GM12865 (cell line): ENCODE measurements at regions not wholly inside any gene's neighbourhood (a gene's known extent, or its start where the extent isn't known, plus 50 kb on each side); places are given as distances from the start of the nearest gene placed in this dataset.

Experiments
- DNase-seq: peaks from one replicate; pipeline ENCODE4 v3.0.0; 2010; ENCODE audit warnings: low read depth
- H3K4me3 ChIP-seq: 2 replicates; pipeline ENCODE4 v1.5.1; 2011; ENCODE audit warnings: mild to moderate bottlenecking, low read depth, low read length, control low read depth
- CTCF ChIP-seq: IDR thresholded peaks from 2 replicates; pipeline ENCODE4 v1.5.1; 2011; ENCODE audit warnings: low read length, control low read depth, low read depth, inconsistent platforms; ENCODE audit not compliant: insufficient read depth; ENCODE audit errors: missing control alignments

- H3K4me3 ChIP-seq, result no peak overlapping the region
- DNase-seq, result no peak
- TF ChIP-seq CTCF, result no peak
Observed at GRCh38 chr15:70279096-70279495, 181.4 kb upstream of the TLE3 start.

GRCh38 chr15:70278644-70279043, 180.9 kb upstream of the TLE3 start:
- no peak for DNase-seq
- no peak for TF ChIP-seq CTCF

GRCh38 chr15:70277556-70277955, 179.8 kb upstream of the TLE3 start:
- TF ChIP-seq CTCF, result no peak
- DNase-seq, result no peak
- no peak overlapping the region for H3K4me3 ChIP-seq

More at GRCh38 chr15:70278644-70279043, 180.9 kb upstream of the TLE3 start:
- no peak overlapping the region for H3K4me3 ChIP-seq

- TF ChIP-seq CTCF, result no peak
- DNase-seq, result no peak
- H3K4me3 ChIP-seq, result no peak overlapping the region
Observed at GRCh38 chr15:70276401-70276800, 178.7 kb upstream of the TLE3 start.

- no peak for TF ChIP-seq CTCF
- no peak overlapping the region for H3K4me3 ChIP-seq
- no peak for DNase-seq
Observed at GRCh38 chr15:70275461-70276138, 177.9 kb upstream of the TLE3 start.

- DNase-seq, result no peak
- no peak for TF ChIP-seq CTCF
- H3K4me3 ChIP-seq, result no peak overlapping the region
Observed at GRCh38 chr15:70274908-70275307, 177.2 kb upstream of the TLE3 start.

GRCh38 chr15:70274255-70274880, 176.7 kb upstream of the TLE3 start:
- no peak overlapping the region for H3K4me3 ChIP-seq
- DNase-seq, result no peak
- no peak for TF ChIP-seq CTCF
